Cerebellar nuclear complex (tissue), 1 donor: ENCODE measurements at regions not wholly inside any gene's neighbourhood (a gene's known extent, or its start where the extent isn't known, plus 50 kb on each side); places are given as distances from the start of the nearest gene placed in this dataset.

ENCODE experiments used
- DNase-seq, 2 experiments: peaks; one replicate each; lab custom pipeline; 2025; lab: John Stamatoyannopoulos, UW

- DNase-seq: no peak
These were observed 269.0 kb upstream of the SLC10A2 start for GRCh38 chr13:103335241-103335640.

- no peak for DNase-seq
These were observed 265.7 kb upstream of the SLC10A2 start for GRCh38 chr13:103331924-103332323.

GRCh38 chr13:103328899-103329298 is 262.7 kb upstream of the SLC10A2 start:
- no peak for DNase-seq

GRCh38 chr13:103326326-103326725 is 260.1 kb upstream of the SLC10A2 start:
- no peak for DNase-seq

GRCh38 chr13:103325672-103326071 is 259.5 kb upstream of the SLC10A2 start:
- DNase-seq: no peak

- DNase-seq: no peak
These were observed 258.4 kb upstream of the SLC10A2 start for GRCh38 chr13:103324641-103325040.

GRCh38 chr13:103315711-103316110 is 249.5 kb upstream of the SLC10A2 start:
- no peak for DNase-seq

- no peak for DNase-seq
These were observed 246.2 kb upstream of the SLC10A2 start for GRCh38 chr13:103312467-103312866.

- no peak for DNase-seq
These were observed 242.4 kb upstream of the SLC10A2 start for GRCh38 chr13:103308667-103309066.

GRCh38 chr13:103306163-103306562 is 239.9 kb upstream of the SLC10A2 start:
- no peak for DNase-seq

GRCh38 chr13:103303078-103303651 is 236.9 kb upstream of the SLC10A2 start:
- no peak for DNase-seq

GRCh38 chr13:103302676-103303075 is 236.5 kb upstream of the SLC10A2 start:
- no peak for DNase-seq

GRCh38 chr13:103299079-103299478 is 232.9 kb upstream of the SLC10A2 start:
- DNase-seq: no peak

- no peak for DNase-seq
These were observed 230.9 kb upstream of the SLC10A2 start for GRCh38 chr13:103297083-103297482.

GRCh38 chr13:103291798-103292572 is 225.8 kb upstream of the SLC10A2 start:
- DNase-seq: no peak

GRCh38 chr13:103291226-103291625 is 225.0 kb upstream of the SLC10A2 start:
- DNase-seq: no peak

GRCh38 chr13:103289681-103290080 is 223.5 kb upstream of the SLC10A2 start:
- DNase-seq: no peak

GRCh38 chr13:103288114-103288513 is 221.9 kb upstream of the SLC10A2 start:
- DNase-seq: no peak

- no peak for DNase-seq
These were observed 221.4 kb upstream of the SLC10A2 start for GRCh38 chr13:103287659-103288058.

GRCh38 chr13:103284466-103284865 is 218.2 kb upstream of the SLC10A2 start:
- no peak for DNase-seq

GRCh38 chr13:103283451-103283820 is 217.2 kb upstream of the SLC10A2 start:
- DNase-seq: no peak

GRCh38 chr13:103282571-103283450 is 216.6 kb upstream of the SLC10A2 start:
- DNase-seq: no peak
